C1 segment of cervical spinal cord (tissue), 14 donors: ENCODE measurements at regions not wholly inside any gene's neighbourhood (a gene's known extent, or its start where the extent isn't known, plus 50 kb on each side); places are given as distances from the start of the nearest gene placed in this dataset.
"Not testable (repeated sequence)": the region's sequence is repeated elsewhere in the genome, so short reads cannot be mapped to it uniquely, and the experiment has no call there.

Experiments used
- DNase-seq, 14 donors: peaks; one replicate each; lab custom pipeline; 2025; lab: John Stamatoyannopoulos, UW

GRCh38 chr1:81287411-81288080 lies 513.2 kb upstream of the ADGRL2 start:
- DNase-seq = no peak

- no peak for DNase-seq
These were observed 530.7 kb upstream of the ADGRL2 start for GRCh38 chr1:81270051-81270450.

GRCh38 chr1:81264976-81265375 lies 535.8 kb upstream of the ADGRL2 start:
- DNase-seq = no peak

- DNase-seq = no peak
These were observed 540.9 kb upstream of the ADGRL2 start for GRCh38 chr1:81259625-81260411.

- DNase-seq = no peak
These were observed 546.2 kb upstream of the ADGRL2 start for GRCh38 chr1:81254560-81254959.

GRCh38 chr1:81254068-81254467 lies 546.7 kb upstream of the ADGRL2 start:
- no peak for DNase-seq

GRCh38 chr1:81252471-81253151 lies 548.1 kb upstream of the ADGRL2 start:
- DNase-seq = no peak

- not testable (repeated sequence) for DNase-seq
These were observed 549.9 kb upstream of the ADGRL2 start for GRCh38 chr1:81250825-81251224.

- not testable (repeated sequence) for DNase-seq
These were observed 555.5 kb upstream of the ADGRL2 start for GRCh38 chr1:81245084-81245715.

- DNase-seq = not testable (repeated sequence)
These were observed 556.1 kb upstream of the ADGRL2 start for GRCh38 chr1:81244612-81245011.

- DNase-seq = no peak
These were observed 558.6 kb upstream of the ADGRL2 start for GRCh38 chr1:81242103-81242502.

GRCh38 chr1:81238129-81238528 lies 562.6 kb upstream of the ADGRL2 start:
- no peak for DNase-seq

- no peak for DNase-seq
These were observed 563.2 kb upstream of the ADGRL2 start for GRCh38 chr1:81237473-81238089.

GRCh38 chr1:81234237-81234636 lies 566.5 kb upstream of the ADGRL2 start:
- no peak for DNase-seq

GRCh38 chr1:81233591-81233990 lies 567.1 kb upstream of the ADGRL2 start:
- no peak for DNase-seq

- DNase-seq = no peak
These were observed 568.3 kb upstream of the ADGRL2 start for GRCh38 chr1:81232420-81232819.

- no peak for DNase-seq
These were observed 569.0 kb upstream of the ADGRL2 start for GRCh38 chr1:81231729-81232038.

- no peak for DNase-seq
These were observed 569.6 kb upstream of the ADGRL2 start for GRCh38 chr1:81230983-81231728.

- no peak for DNase-seq
These were observed 571.8 kb upstream of the ADGRL2 start for GRCh38 chr1:81228926-81229325.

- no peak for DNase-seq
These were observed 574.2 kb upstream of the ADGRL2 start for GRCh38 chr1:81226603-81226928.
